Ovary (tissue), 3 donors: ENCODE measurements at regions not wholly inside any gene's neighbourhood (a gene's known extent, or its start where the extent isn't known, plus 50 kb on each side); places are given as distances from the start of the nearest gene placed in this dataset.

Source experiments
- POLR2A ChIP-seq: fragments of 450-650 bp; IDR thresholded peaks from one replicate; pipeline ENCODE4 v1.6.1; 2017; ENCODE audit warnings: antibody characterized with exemption, mild to moderate bottlenecking, moderate library complexity
- TF ChIP-seq, protein P1 (sequence below), 3 donors: fragments of 450-650 bp in 2 of 3; fragments of 200-600 bp in 1 of 3; IDR thresholded peaks; one replicate each; pipeline versions ENCODE4 v1.5.1 to v1.8.0; 2016 to 2022; ENCODE audit warnings: antibody characterized with exemption in 3 of 3, mild to moderate bottlenecking in 1 of 3
- donor health status: DM: no; HTN: no; CAD: no.

DNA sequence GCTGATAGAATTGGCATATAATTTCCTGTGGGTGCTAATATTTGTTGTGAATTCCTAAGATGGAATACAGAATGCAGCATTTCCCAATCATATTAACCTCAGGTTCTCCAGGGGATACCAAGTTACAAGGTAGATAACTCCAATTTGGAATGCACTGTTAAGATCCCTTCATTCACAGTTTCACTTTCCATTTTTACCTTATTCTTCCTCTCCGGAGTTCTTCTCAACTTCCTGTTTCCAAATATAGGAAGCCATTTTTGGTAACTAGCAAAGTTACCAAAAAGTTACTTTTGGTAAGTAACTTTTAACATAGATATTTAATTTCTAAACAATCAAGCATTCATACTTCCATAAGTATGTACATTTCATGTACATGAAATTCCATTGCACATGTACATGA lies 63.5 kb upstream of the PHACTR2 start:
- TF ChIP-seq, protein P1, sequence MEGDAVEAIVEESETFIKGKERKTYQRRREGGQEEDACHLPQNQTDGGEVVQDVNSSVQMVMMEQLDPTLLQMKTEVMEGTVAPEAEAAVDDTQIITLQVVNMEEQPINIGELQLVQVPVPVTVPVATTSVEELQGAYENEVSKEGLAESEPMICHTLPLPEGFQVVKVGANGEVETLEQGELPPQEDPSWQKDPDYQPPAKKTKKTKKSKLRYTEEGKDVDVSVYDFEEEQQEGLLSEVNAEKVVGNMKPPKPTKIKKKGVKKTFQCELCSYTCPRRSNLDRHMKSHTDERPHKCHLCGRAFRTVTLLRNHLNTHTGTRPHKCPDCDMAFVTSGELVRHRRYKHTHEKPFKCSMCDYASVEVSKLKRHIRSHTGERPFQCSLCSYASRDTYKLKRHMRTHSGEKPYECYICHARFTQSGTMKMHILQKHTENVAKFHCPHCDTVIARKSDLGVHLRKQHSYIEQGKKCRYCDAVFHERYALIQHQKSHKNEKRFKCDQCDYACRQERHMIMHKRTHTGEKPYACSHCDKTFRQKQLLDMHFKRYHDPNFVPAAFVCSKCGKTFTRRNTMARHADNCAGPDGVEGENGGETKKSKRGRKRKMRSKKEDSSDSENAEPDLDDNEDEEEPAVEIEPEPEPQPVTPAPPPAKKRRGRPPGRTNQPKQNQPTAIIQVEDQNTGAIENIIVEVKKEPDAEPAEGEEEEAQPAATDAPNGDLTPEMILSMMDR (IDR thresholded peaks at IDR 0.05) = no peak
- TF ChIP-seq POLR2A = no peak
